HepG2 (cell line): ENCODE measurements at regions not wholly inside any gene's neighbourhood (a gene's known extent, or its start where the extent isn't known, plus 50 kb on each side); places are given as distances from the start of the nearest gene placed in this dataset.

ENCODE experiments used
- ATAC-seq: fragments of 200-7000 bp; cut with Tn5 transposase; 3 replicates; pipeline ENCODE4 v1.9.1; 2020; ENCODE audit warnings: mild to moderate bottlenecking, moderate library complexity
- BruUV-seq: library from RNA; stranded (reverse); fragments of 400-500 nt; replicated peaks from 2 replicates; lab custom pipeline; 2021; lab: Mats Ljungman, UMichigan
- CTCF ChIA-PET: fragments of 300-600 bp; formaldehyde crosslinking; extraction: SDS; loops from one replicate; lab custom pipeline; 2021; ENCODE audit warnings: low total read pairs, inconsistent platforms, low intra/inter-chr PET ratio; lab: Yijun Ruan, JAX
- POLR2A ChIA-PET: fragments of 350-600 bp; sonication (Branson Sonifier 250); formaldehyde crosslinking; loops from one replicate; lab custom pipeline; 2020; ENCODE audit warnings: antibody characterized with exemption, inconsistent platforms; lab: Yijun Ruan, JAX
- DNase-seq: peaks from one replicate; pipeline ENCODE4 v3.0.0-alpha.2; 2015; ENCODE audit warnings: low spot score
- FAIRE-seq: peaks from 3 replicates; lab custom pipeline; 2011; peaks lifted over from hg19 to GRCh38; lab: Jason Lieb, UNC
- H2AFZ ChIP-seq: one replicate; pipeline ENCODE4 v1.6.1; 2011; ENCODE audit warnings: low read length, inconsistent platforms
- H3K27ac ChIP-seq: fragments of 300-600 bp; 3 replicates; pipeline ENCODE4 v1.8.0; 2011; ENCODE audit warnings: mixed run types, mild to moderate bottlenecking, mixed read lengths, low read length, inconsistent platforms; ENCODE audit not compliant: insufficient read depth; ENCODE audit errors: extremely low read length
- H3K27me3 ChIP-seq, 2 experiments: fragments of 200-600 bp in 1 of 2; 2 replicates in 1 of 2; 3 replicates in 1 of 2; pipeline versions ENCODE4 v1.6.0 to v1.8.0; 2011; ENCODE audit warnings: low read length in 2 of 2, mild to moderate bottlenecking in 2 of 2, moderate library complexity in 2 of 2, inconsistent platforms in 1 of 2; ENCODE audit not compliant: insufficient read depth in 2 of 2, control insufficient read depth in 1 of 2
- H3K36me3 ChIP-seq, 2 experiments: fragments of 200-600 bp in 1 of 2; replicated peaks in 1 of 2; 2 replicates in 1 of 2; 3 replicates in 1 of 2; pipeline versions ENCODE4 v1.5.1 to v1.8.0; 2011; ENCODE audit warnings: low read length in 2 of 2, inconsistent platforms in 1 of 2; ENCODE audit not compliant: insufficient read depth in 2 of 2, control insufficient read depth in 1 of 2
- H3K4me1 ChIP-seq: 2 replicates; pipeline ENCODE4 v1.5.1; 2012; ENCODE audit warnings: low read length, inconsistent platforms; ENCODE audit not compliant: insufficient read depth
- H3K4me2 ChIP-seq: 2 replicates; pipeline ENCODE4 v1.6.0; 2011; ENCODE audit warnings: low read depth, low read length, inconsistent platforms
- H3K4me3 ChIP-seq, 3 experiments: fragments of 200-600 bp in 1 of 3; sonication (generic), shearing (Covaris generic) in 1 of 3; replicated peaks in 1 of 3; 2 replicates each; pipeline ENCODE4 v1.5.1; 2011 to 2016; ENCODE audit warnings: low read length in 3 of 3, inconsistent platforms in 2 of 3, low read depth in 2 of 3, mild to moderate bottlenecking in 2 of 3, control low read depth in 1 of 3, mixed read lengths in 1 of 3; ENCODE audit not compliant: insufficient read depth in 1 of 3
- H3K79me2 ChIP-seq: one replicate; pipeline ENCODE4 v1.6.1; 2011; ENCODE audit warnings: low read length, inconsistent platforms; ENCODE audit not compliant: insufficient read depth
- H3K9ac ChIP-seq: 2 replicates; pipeline ENCODE4 v1.6.0; 2011; ENCODE audit warnings: mild to moderate bottlenecking, low read depth, low read length, inconsistent platforms; ENCODE audit not compliant: insufficient read depth
- H3K9me3 ChIP-seq: 2 replicates; pipeline ENCODE4 v1.5.1; 2012; ENCODE audit warnings: mild to moderate bottlenecking, low read length
- H4K20me1 ChIP-seq: 2 replicates; pipeline ENCODE4 v1.6.0; 2011; ENCODE audit warnings: inconsistent platforms, mild to moderate bottlenecking, low read length, moderate library complexity; ENCODE audit not compliant: insufficient read depth
- AGO2 ChIP-seq: fragments of 200-400 bp; formaldehyde crosslinking; optimal IDR thresholded peaks from 2 replicates; pipeline ENCODE3; 2017; ENCODE audit warnings: mild to moderate bottlenecking, low read depth, low read length, moderate library complexity
- CBFB ChIP-seq: sonication (generic); formaldehyde crosslinking; IDR thresholded peaks from 2 replicates; pipeline ENCODE4 v1.4.0; 2020; ENCODE audit warnings: missing genetic modification reagents
- CBX2 ChIP-seq, 2 experiments: fragments of 200-600 bp in 1 of 2; sonication (generic); formaldehyde crosslinking in 1 of 2; IDR thresholded peaks; 2 replicates each; pipeline versions ENCODE4 v1.7.0 to v1.8.1; 2018 to 2022; ENCODE audit warnings: low read depth in 2 of 2, low read length in 1 of 2, mild to moderate bottlenecking in 1 of 2, missing genetic modification reagents in 1 of 2
- HOXA9 ChIP-seq: sonication (generic); formaldehyde crosslinking; IDR thresholded peaks from 2 replicates; pipeline ENCODE4 v1.8.1; 2022; ENCODE audit warnings: missing genetic modification reagents, mild to moderate bottlenecking, moderate library complexity, borderline replicate concordance
- KLF9 ChIP-seq: IDR thresholded peaks from 2 replicates; pipeline ENCODE4 v1.6.1; 2016; ENCODE audit warnings: low read depth
- PPARG ChIP-seq: conservative IDR thresholded peaks from 2 replicates; pipeline ENCODE4 v1.6.1; 2016; ENCODE audit warnings: missing biosample characterization, missing genetic modification reagents
- SPEN ChIP-seq: sonication (generic); formaldehyde crosslinking; IDR thresholded peaks from 2 replicates; pipeline ENCODE4 v1.5.1; 2020; ENCODE audit warnings: low read depth, mild to moderate bottlenecking, missing genetic modification reagents
- TRIM24 ChIP-seq: sonication (generic); formaldehyde crosslinking; IDR thresholded peaks from 2 replicates; pipeline ENCODE4 v1.8.0; 2022; ENCODE audit warnings: mild to moderate bottlenecking, missing genetic modification reagents
- ZFP90 ChIP-seq: sonication (generic); formaldehyde crosslinking; IDR thresholded peaks from 2 replicates; pipeline ENCODE4 v1.8.0; 2022; ENCODE audit warnings: missing genetic modification reagents, mild to moderate bottlenecking, inconsistent platforms, borderline replicate concordance
- ZNF207 ChIP-seq: fragments of 450-650 bp; IDR thresholded peaks from 2 replicates; pipeline ENCODE4 v1.6.1; 2016; ENCODE audit warnings: antibody characterized with exemption, borderline replicate concordance
- ZNF33A ChIP-seq: sonication (generic); formaldehyde crosslinking; IDR thresholded peaks from 2 replicates; pipeline ENCODE4 v1.5.1; 2020; ENCODE audit warnings: missing genetic modification reagents, mild to moderate bottlenecking, moderate library complexity, borderline replicate concordance
- ZNF691 ChIP-seq: sonication (generic); formaldehyde crosslinking; IDR thresholded peaks from 2 replicates; pipeline ENCODE4 v1.4.0; 2020; ENCODE audit warnings: missing genetic modification reagents, low read depth, mild to moderate bottlenecking, borderline replicate concordance
- ZNF761 ChIP-seq: sonication (generic); formaldehyde crosslinking; conservative IDR thresholded peaks from 2 replicates; pipeline ENCODE4 v1.4.0; 2020; ENCODE audit warnings: mild to moderate bottlenecking, missing genetic modification reagents
- WGBS: methylation state at CpG from one replicate; pipeline ENCODE4 v1.1.6; 2017; ENCODE audit warnings: low lambda C conversion rate; 5-methylcytosine and 5-hydroxymethylcytosine counted together
- in situ Hi-C: cut with HindIII; loops from 2 replicates; pipeline ENCODE4 v1.10.0; 2017; ENCODE audit warnings: low pct_unique_long_range_greater_than_20kb; ENCODE audit not compliant: extremely low pct_ligation_motif_present
- intact Hi-C: fragments of 100-400 bp; cut with micrococcal nuclease; formaldehyde crosslinking; loops from one replicate; pipeline ENCODE4 v1.10.0; 2022; ENCODE audit not compliant: unreplicated experiment
- TF ChIP-seq, protein P1 (sequence below): sonication (generic); formaldehyde crosslinking; IDR thresholded peaks from 2 replicates; pipeline ENCODE4 v1.5.0; 2020; ENCODE audit warnings: missing genetic modification reagents, mild to moderate bottlenecking, borderline replicate concordance
- TF ChIP-seq, protein P2 (sequence below): sonication (generic); formaldehyde crosslinking; IDR thresholded peaks from 2 replicates; pipeline ENCODE4 v1.4.0; 2020; ENCODE audit warnings: mild to moderate bottlenecking, missing genetic modification reagents

- no peaks in the 10 kb centered on the region for H3K36me3 ChIP-seq
- no peak for TF ChIP-seq ZNF761 (CRISPR knock-in tag)
- TF ChIP-seq ZNF33A (CRISPR knock-in tag) = no peak
- no peak for TF ChIP-seq PPARG
- no peak for TF ChIP-seq ZNF691
- TF ChIP-seq CBX2 (IDR thresholded peaks at IDR 0.05; ENCODE audit: low read depth, low read length) = no peak
- TF ChIP-seq CBX2 (CRISPR knock-in tag; IDR thresholded peaks at IDR 0.05; ENCODE audit: low read depth) = no peak
- TF ChIP-seq, protein P1, sequence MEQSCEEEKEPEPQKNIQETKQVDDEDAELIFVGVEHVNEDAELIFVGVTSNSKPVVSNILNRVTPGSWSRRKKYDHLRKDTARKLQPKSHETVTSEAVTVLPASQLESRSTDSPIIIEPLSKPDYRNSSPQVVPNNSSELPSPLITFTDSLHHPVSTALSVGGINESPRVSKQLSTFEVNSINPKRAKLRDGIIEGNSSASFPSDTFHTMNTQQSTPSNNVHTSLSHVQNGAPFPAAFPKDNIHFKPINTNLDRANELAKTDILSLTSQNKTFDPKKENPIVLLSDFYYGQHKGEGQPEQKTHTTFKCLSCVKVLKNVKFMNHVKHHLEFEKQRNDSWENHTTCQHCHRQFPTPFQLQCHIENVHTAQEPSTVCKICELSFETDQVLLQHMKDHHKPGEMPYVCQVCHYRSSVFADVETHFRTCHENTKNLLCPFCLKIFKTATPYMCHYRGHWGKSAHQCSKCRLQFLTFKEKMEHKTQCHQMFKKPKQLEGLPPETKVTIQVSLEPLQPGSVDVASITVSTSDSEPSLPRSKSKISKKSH (CRISPR knock-in tag) = no peak
- no peak for TF ChIP-seq KLF9
- no peak for TF ChIP-seq HOXA9 (CRISPR knock-in tag)
- TF ChIP-seq, protein P2, sequence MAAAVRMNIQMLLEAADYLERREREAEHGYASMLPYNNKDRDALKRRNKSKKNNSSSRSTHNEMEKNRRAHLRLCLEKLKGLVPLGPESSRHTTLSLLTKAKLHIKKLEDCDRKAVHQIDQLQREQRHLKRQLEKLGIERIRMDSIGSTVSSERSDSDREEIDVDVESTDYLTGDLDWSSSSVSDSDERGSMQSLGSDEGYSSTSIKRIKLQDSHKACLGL (CRISPR knock-in tag) = no peak
- no peak for TF ChIP-seq TRIM24
- no peak for TF ChIP-seq ZNF207
- TF ChIP-seq SPEN = no peak
- no peak for TF ChIP-seq ZFP90 (CRISPR knock-in tag)
- TF ChIP-seq CBFB (CRISPR knock-in tag) = no peak
- no peak for TF ChIP-seq AGO2
- DNase-seq (no peak), FAIRE-seq (no peak), ATAC-seq (no peak)
- no peaks in the 10 kb centered on the region for H3K9me3 ChIP-seq
- H3K9ac ChIP-seq = no peak overlapping the region
- under 1% methylated on average over 5 of the region's 5 CpGs for WGBS
- no peak overlapping the region for H2AFZ ChIP-seq
- ChIA-PET POLR2A (no interaction called here), CTCF (no interaction called here)
- no peak overlapping the region for H3K27ac ChIP-seq
- no peaks in the 10 kb centered on the region for H3K79me2 ChIP-seq
- no peaks in the 10 kb centered on the region for H3K4me1 ChIP-seq
- no peak overlapping the region for H3K4me2 ChIP-seq
- intact Hi-C loops (no loop called here), in situ Hi-C loops (no loop called here)
- no peaks in the 10 kb centered on the region for H4K20me1 ChIP-seq
- no peak overlapping the region for H3K4me3 ChIP-seq
- BruUV-seq = no TSS peak
- 0 out of 5 replicates have a peak, but pooled peaks cover 0 to 3% of the 10 kb centered on the region in 2 experiments for H3K27me3 ChIP-seq
Measured at GRCh38 chr9:84129529-84129928, 148.9 kb downstream of the RMI1 start.
